Body of pancreas (tissue), 4 donors: ENCODE measurements at regions not wholly inside any gene's neighbourhood (a gene's known extent, or its start where the extent isn't known, plus 50 kb on each side); places are given as distances from the start of the nearest gene placed in this dataset.

ENCODE experiments used
- ATAC-seq: fragments of 150-250 bp; one replicate; pipeline ENCODE4 v1.9.1; 2016
- DNase-seq, 4 donors: peaks; one replicate each; pipeline ENCODE4 v3.0.0-alpha.2; 2019
- H3K27ac ChIP-seq, 4 donors: fragments of 200-600 bp; sonication (generic); 1 replicate in 3 of 4; 2 replicates in 1 of 4; pipeline versions ENCODE4 v1.5.1 to v1.6.1; 2016 to 2019; ENCODE audit warnings: mild to moderate bottlenecking in 1 of 4, mixed read lengths in 1 of 4, moderate library complexity in 1 of 4
- H3K27me3 ChIP-seq, 2 donors: fragments of 200-600 bp; sonication (generic); one replicate each; pipeline ENCODE4 v1.6.0; 2016; ENCODE audit warnings: mild to moderate bottlenecking in 1 of 2
- H3K36me3 ChIP-seq, 2 donors: fragments of 200-600 bp; sonication (generic); replicated peaks in 1 of 2; 2 replicates each; pipeline ENCODE4 v1.5.1; 2016; ENCODE audit warnings: low read depth in 2 of 2; ENCODE audit not compliant: insufficient read depth in 1 of 2
- H3K4me1 ChIP-seq: fragments of 200-600 bp; sonication (generic); one replicate; pipeline ENCODE4 v1.6.0; 2016
- H3K4me3 ChIP-seq, 2 donors: fragments of 200-600 bp; sonication (generic); 1 replicate in 1 of 2; 2 replicates in 1 of 2; pipeline ENCODE4 v1.5.1; 2016 to 2019
- H3K9me3 ChIP-seq, 3 donors: fragments of 200-600 bp; sonication (generic); 1 replicate in 2 of 3; 2 replicates in 1 of 3; pipeline ENCODE4 v1.5.1; 2016
- POLR2A ChIP-seq, 3 donors: fragments of 450-650 bp; IDR thresholded peaks; one replicate each; pipeline ENCODE4 v1.6.1; 2016; ENCODE audit warnings: antibody characterized with exemption in 3 of 3, mild to moderate bottlenecking in 2 of 3
- WGBS, 2 donors: methylation state at CpG; one replicate each; pipeline ENCODE4 v1.1.5; 2017; 5-methylcytosine and 5-hydroxymethylcytosine counted together
- intact Hi-C: fragments of 100-400 bp; cut with DNase I; formaldehyde crosslinking; loops from one replicate; pipeline ENCODE4 v1.15.1; 2023
- TF ChIP-seq, protein P1 (sequence below), 7 experiments: fragments of 450-650 bp in 4 of 7; fragments of 200-600 bp in 3 of 7; sonication (generic) in 3 of 7; IDR thresholded peaks; one replicate each; pipeline ENCODE4 v1.5.1; 2016 to 2019; ENCODE audit warnings: antibody characterized with exemption in 7 of 7

- TF ChIP-seq, protein P1, sequence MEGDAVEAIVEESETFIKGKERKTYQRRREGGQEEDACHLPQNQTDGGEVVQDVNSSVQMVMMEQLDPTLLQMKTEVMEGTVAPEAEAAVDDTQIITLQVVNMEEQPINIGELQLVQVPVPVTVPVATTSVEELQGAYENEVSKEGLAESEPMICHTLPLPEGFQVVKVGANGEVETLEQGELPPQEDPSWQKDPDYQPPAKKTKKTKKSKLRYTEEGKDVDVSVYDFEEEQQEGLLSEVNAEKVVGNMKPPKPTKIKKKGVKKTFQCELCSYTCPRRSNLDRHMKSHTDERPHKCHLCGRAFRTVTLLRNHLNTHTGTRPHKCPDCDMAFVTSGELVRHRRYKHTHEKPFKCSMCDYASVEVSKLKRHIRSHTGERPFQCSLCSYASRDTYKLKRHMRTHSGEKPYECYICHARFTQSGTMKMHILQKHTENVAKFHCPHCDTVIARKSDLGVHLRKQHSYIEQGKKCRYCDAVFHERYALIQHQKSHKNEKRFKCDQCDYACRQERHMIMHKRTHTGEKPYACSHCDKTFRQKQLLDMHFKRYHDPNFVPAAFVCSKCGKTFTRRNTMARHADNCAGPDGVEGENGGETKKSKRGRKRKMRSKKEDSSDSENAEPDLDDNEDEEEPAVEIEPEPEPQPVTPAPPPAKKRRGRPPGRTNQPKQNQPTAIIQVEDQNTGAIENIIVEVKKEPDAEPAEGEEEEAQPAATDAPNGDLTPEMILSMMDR (IDR thresholded peaks at IDR 0.05) = no peak
- no peak for TF ChIP-seq POLR2A (IDR thresholded peaks at IDR 0.05)
- Histone ChIP-seq H3K9me3 (no peaks in the 10 kb centered on the region), H3K36me3 (no peaks in the 10 kb centered on the region), H3K4me3 (no peak overlapping the region), H3K4me1 (no peaks in the 10 kb centered on the region), H3K27me3 (no peaks in the 10 kb centered on the region), H3K27ac (no peak overlapping the region)
- WGBS, 2 donors = 73 to 81% methylated on average over 4 of the region's 4 CpGs
- intact Hi-C loops = no loop called here
- no peak for ATAC-seq
- no peak for DNase-seq
Observed at GRCh38 chr3:159439346-159439745, 549.3 kb upstream of the IL12A start.

- H3K27ac ChIP-seq = no peak overlapping the region
- 42 to 61% methylated on average over 1 of the region's 1 CpG for WGBS, 2 donors
- intact Hi-C loops = no loop called here
- H3K4me1 ChIP-seq = no peaks in the 10 kb centered on the region
- no peaks in the 10 kb centered on the region for H3K36me3 ChIP-seq
- no peaks in the 10 kb centered on the region for H3K27me3 ChIP-seq
- no peaks in the 10 kb centered on the region for H3K9me3 ChIP-seq
- TF ChIP-seq POLR2A (IDR thresholded peaks at IDR 0.05) = no peak
- TF ChIP-seq, protein P1 (IDR thresholded peaks at IDR 0.05) = no peak
- H3K4me3 ChIP-seq = no peak overlapping the region
- ATAC-seq (no peak), DNase-seq (no peak)
Observed at GRCh38 chr3:159441279-159441678, 547.4 kb upstream of the IL12A start.

DNA sequence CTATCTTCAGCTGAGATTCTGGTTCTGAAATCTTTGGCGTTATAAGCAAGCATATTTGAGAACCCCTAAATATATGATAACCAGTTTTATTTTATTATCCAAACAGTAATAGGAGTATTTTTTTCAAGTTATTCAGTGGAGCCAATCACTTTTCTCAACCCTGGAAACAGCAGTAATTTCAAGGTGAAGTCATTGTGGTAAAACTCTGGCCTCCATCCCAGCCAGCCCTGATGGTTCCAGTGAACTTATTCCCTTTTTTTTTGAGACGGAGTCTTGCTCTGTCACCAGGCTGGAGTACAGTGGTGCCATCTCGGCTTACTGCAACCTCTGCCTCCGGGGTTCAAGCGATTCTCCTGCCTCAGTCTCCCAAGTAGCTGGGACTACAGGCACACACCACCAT is 545.4 kb upstream of the IL12A start:
- WGBS, 2 donors = 66 to 68% methylated on average over 5 of the region's 5 CpGs
- Histone ChIP-seq H3K4me1 (no peaks in the 10 kb centered on the region), H3K27ac (no peak overlapping the region), H3K36me3 (no peaks in the 10 kb centered on the region), H3K9me3 (no peaks in the 10 kb centered on the region), H3K4me3 (no peak overlapping the region), H3K27me3 (no peaks in the 10 kb centered on the region)
- TF ChIP-seq, protein P1 (IDR thresholded peaks at IDR 0.05) = no peak
- TF ChIP-seq POLR2A (IDR thresholded peaks at IDR 0.05) = no peak
- ATAC-seq = no peak
- DNase-seq = no peak
- intact Hi-C loops = no loop called here

GRCh38 chr3:159447841-159448240 is 540.8 kb upstream of the IL12A start:
- TF ChIP-seq, protein P1 (IDR thresholded peaks at IDR 0.05) = no peak
- TF ChIP-seq POLR2A (IDR thresholded peaks at IDR 0.05) = no peak
- DNase-seq (no peak), ATAC-seq (no peak)
- intact Hi-C loops = no loop called here
- Histone ChIP-seq H3K4me1 (no peaks in the 10 kb centered on the region), H3K36me3 (no peaks in the 10 kb centered on the region), H3K4me3 (no peak overlapping the region), H3K9me3 (no peaks in the 10 kb centered on the region), H3K27ac (no peak overlapping the region), H3K27me3 (no peaks in the 10 kb centered on the region)
- WGBS, 2 donors = 39% methylated on average over 3 of the region's 3 CpGs

DNA sequence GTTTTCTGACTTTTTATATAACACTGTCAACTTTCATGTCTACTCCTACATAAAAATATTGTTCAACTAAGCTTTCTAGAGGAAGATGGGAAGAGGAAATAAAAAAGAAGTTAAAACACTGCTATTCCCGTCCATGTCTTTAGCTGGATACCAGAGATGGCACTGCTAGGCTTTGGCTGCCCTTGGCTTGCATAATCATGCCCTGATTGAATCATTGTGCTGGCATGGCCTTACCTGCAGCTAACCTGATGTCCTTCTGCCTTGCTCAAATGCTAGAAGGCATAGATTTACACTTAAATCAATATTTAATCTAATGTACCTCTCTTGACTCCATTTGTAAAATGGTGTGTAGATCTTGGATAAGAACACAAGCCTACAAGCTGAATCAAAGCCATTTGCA is 539.7 kb upstream of the IL12A start:
- H3K27me3 ChIP-seq = no peaks in the 10 kb centered on the region
- H3K9me3 ChIP-seq = no peaks in the 10 kb centered on the region
- H3K4me1 ChIP-seq = no peaks in the 10 kb centered on the region
- TF ChIP-seq, protein P1 (IDR thresholded peaks at IDR 0.05) = no peak
- TF ChIP-seq POLR2A (IDR thresholded peaks at IDR 0.05) = no peak
- ATAC-seq = no peak
- no peak overlapping the region for H3K27ac ChIP-seq
- H3K4me3 ChIP-seq = no peak overlapping the region
- intact Hi-C loops = no loop called here
- no peak for DNase-seq
- WGBS, 2 donors = 45 to 72% methylated on average over 1 of the region's 1 CpG
- H3K36me3 ChIP-seq = no peaks in the 10 kb centered on the region
